ENCODE measurements at regions not wholly inside any gene's neighbourhood (a gene's known extent, or its start where the extent isn't known, plus 50 kb on each side); places are given as distances from the start of the nearest gene placed in this dataset.

GRCh38 chr3:118231578-118231977 is 803.1 kb downstream of the IGSF11 start:
- no peak for TF ChIP-seq EZH2 (IDR thresholded peaks at IDR 0.05; ENCODE audit: insufficient read depth, poor library complexity, severe bottlenecking)
- no peak for TF ChIP-seq EZH2phosphoT487 (IDR thresholded peaks at IDR 0.05; ENCODE audit: insufficient read depth, low read depth)

Data from GM23248 (cell line).